Right atrium auricular region (tissue), 2 donors: ENCODE measurements at regions not wholly inside any gene's neighbourhood (a gene's known extent, or its start where the extent isn't known, plus 50 kb on each side); places are given as distances from the start of the nearest gene placed in this dataset.

ENCODE experiments used
- DNase-seq: peaks from one replicate; pipeline ENCODE4 v3.0.0-alpha.2; 2019; ENCODE audit warnings: low spot score
- H3K27ac ChIP-seq, 2 donors: fragments of 200-600 bp; sonication (generic); 1 replicate in 1 of 2; 2 replicates in 1 of 2; pipeline ENCODE4 v1.5.1; 2016 to 2019
- H3K27me3 ChIP-seq, 2 donors: fragments of 200-600 bp; sonication (generic); one replicate each; pipeline versions ENCODE4 v1.5.1 to v1.6.0; 2017 to 2019
- H3K36me3 ChIP-seq: fragments of 200-600 bp; sonication (generic); one replicate; pipeline ENCODE4 v1.5.1; 2016
- H3K4me1 ChIP-seq, 2 donors: fragments of 200-600 bp; sonication (generic); one replicate each; pipeline versions ENCODE4 v1.5.1 to v1.6.0; 2017 to 2019
- H3K4me3 ChIP-seq, 2 donors: fragments of 200-600 bp; sonication (generic); 1 replicate in 1 of 2; 2 replicates in 1 of 2; pipeline ENCODE4 v1.5.1; 2017 to 2019; ENCODE audit warnings: mild to moderate bottlenecking in 1 of 2, moderate library complexity in 1 of 2
- H3K9me3 ChIP-seq, 2 donors: fragments of 200-600 bp; sonication (generic); one replicate each; pipeline ENCODE4 v1.5.1; 2019
- TF ChIP-seq, protein P1 (sequence below), 2 donors: fragments of 200-600 bp; sonication (generic); IDR thresholded peaks; one replicate each; pipeline ENCODE4 v1.5.1; 2019; ENCODE audit warnings: antibody characterized with exemption in 2 of 2

DNA sequence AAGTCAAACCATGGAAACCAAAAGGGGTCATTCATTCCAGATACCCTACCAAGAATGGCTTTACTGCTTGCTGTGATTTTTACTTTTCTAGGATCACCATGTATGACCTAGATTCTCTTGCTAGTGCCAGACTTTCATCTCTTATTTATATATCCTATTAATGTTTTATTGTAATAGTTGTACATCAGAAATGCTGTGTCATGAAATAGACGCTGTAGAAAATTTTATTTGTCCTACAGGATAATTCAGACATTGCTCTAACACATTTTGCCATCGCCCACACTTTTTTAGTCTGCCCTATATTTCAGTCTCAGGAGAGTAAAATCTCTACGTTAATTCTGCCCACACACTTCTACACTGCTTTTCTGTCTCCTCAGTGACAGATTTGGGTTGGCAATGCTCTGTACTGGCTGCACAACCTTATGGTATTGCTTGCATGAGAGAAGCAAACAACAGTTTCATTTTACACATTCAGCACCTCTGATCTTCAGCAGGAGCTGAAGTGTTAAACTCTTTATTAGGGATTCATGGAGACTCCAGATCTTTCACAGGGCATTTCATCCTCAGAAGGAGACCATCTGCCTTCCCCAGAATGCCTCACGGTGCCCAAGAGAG lies 871.8 kb upstream of the CHAC2 start:
- no peaks in the 10 kb centered on the region for H3K27me3 ChIP-seq
- H3K4me1 ChIP-seq, result no peaks in the 10 kb centered on the region
- no peak for DNase-seq
- H3K36me3 ChIP-seq, result no peaks in the 10 kb centered on the region
- H3K27ac ChIP-seq, result no peak overlapping the region
- H3K4me3 ChIP-seq, result no peak overlapping the region
- H3K9me3 ChIP-seq, result peaks cover 0 to 21% of the 10 kb centered on the region in 2 donors
- TF ChIP-seq, protein P1, sequence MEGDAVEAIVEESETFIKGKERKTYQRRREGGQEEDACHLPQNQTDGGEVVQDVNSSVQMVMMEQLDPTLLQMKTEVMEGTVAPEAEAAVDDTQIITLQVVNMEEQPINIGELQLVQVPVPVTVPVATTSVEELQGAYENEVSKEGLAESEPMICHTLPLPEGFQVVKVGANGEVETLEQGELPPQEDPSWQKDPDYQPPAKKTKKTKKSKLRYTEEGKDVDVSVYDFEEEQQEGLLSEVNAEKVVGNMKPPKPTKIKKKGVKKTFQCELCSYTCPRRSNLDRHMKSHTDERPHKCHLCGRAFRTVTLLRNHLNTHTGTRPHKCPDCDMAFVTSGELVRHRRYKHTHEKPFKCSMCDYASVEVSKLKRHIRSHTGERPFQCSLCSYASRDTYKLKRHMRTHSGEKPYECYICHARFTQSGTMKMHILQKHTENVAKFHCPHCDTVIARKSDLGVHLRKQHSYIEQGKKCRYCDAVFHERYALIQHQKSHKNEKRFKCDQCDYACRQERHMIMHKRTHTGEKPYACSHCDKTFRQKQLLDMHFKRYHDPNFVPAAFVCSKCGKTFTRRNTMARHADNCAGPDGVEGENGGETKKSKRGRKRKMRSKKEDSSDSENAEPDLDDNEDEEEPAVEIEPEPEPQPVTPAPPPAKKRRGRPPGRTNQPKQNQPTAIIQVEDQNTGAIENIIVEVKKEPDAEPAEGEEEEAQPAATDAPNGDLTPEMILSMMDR (IDR thresholded peaks at IDR 0.05), result no peak

DNA sequence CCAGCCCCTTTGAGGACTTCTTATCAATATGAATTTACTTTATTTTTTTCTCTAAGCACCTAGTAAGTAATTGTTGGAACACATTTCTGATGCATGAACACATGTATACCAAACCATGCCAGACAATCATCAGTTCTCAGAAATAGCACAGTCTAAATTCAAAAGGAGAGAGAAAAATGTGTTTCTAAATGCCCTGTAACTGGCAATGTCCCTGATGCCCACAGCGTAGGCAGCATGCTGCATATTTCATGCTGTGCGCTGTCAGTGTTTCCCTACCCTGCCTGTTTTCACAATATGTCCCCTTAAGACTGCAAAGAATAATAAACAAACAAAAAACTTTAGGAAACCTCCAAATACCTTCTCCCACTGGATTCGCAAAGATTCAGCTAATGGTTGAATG lies 881.0 kb upstream of the CHAC2 start:
- Histone ChIP-seq H3K36me3 (no peaks in the 10 kb centered on the region), H3K27me3 (no peaks in the 10 kb centered on the region), H3K4me1 (no peaks in the 10 kb centered on the region), H3K27ac (no peak overlapping the region), H3K9me3 (peaks cover 0 to under 1% of the 10 kb centered on the region in 2 donors), H3K4me3 (no peak overlapping the region)
- DNase-seq, result no peak
- TF ChIP-seq, protein P1 (IDR thresholded peaks at IDR 0.05), result no peak

DNA sequence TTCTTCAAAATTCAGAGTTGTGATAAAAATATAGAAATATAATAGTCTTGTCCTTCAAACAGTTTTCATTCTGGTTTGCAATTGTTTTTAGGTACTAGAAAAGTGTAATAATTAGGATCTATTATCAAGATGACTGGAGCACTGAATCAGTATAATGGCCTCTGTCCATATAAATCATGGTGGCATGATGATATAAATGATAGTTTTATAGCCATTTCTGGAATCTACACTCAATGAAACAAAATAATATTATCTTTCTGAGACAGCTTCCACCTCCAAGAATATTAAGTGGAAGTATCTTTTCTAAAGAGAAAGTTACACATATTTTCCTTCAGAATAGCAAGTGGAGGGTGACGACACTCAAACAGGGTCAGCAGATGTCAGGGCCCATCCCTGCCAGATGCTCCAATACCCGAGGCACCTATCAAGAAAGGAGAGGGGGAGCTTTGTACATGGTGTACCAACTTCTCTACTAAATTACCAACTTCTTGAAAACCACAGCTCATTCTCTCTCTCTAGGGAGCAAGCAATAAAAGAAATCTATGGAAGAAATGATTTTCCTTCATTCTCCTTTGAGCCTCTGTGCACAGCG lies 882.7 kb upstream of the CHAC2 start:
- Histone ChIP-seq H3K27ac (no peak overlapping the region), H3K27me3 (no peaks in the 10 kb centered on the region), H3K4me1 (no peaks in the 10 kb centered on the region), H3K4me3 (no peak overlapping the region), H3K9me3 (no peaks in the 10 kb centered on the region), H3K36me3 (no peaks in the 10 kb centered on the region)
- TF ChIP-seq, protein P1 (IDR thresholded peaks at IDR 0.05), result no peak
- DNase-seq, result no peak

DNA sequence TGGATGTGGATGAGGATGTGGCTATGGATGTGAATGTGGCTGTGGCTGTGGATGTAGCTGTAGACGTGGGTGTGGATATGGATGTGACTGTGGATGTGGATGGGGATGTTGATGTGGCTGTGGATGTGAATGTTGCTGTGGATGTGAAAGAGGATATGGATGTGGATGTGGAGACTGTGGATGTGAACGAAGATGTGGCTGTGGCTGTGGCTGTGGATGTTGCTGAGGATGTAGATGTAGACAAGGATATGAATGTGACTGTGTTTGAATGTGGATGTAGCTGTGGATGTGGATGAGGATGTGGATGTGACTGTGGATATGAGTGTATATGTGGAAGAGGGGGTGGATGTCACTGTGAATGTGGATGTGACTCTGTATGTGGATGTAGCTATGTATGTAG lies 884.6 kb upstream of the CHAC2 start:
- Histone ChIP-seq H3K36me3 (no peaks in the 10 kb centered on the region), H3K27me3 (no peaks in the 10 kb centered on the region), H3K4me3 (no peak overlapping the region), H3K4me1 (no peaks in the 10 kb centered on the region), H3K27ac (no peak overlapping the region), H3K9me3 (no peaks in the 10 kb centered on the region)
- DNase-seq, result no peak
- TF ChIP-seq, protein P1 (IDR thresholded peaks at IDR 0.05), result no peak

DNA sequence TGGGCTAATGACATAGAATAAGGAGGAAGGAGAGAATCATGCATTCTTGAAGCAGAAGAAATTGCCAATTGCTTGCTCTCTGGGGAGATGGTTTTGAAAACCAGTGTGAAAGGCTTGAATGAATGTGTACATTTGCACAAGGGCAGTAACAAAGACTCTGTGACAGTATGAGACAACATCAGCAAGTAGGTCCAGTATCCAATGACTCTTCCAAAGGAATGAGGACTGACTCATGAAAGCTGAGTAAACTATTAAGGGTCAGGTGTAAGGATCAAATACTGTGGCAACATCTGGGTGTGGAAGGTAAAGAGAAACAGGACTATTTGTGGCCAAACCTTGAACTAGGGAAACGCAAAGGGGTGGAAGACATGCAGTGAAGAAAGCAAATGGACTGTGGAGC lies 886.0 kb upstream of the CHAC2 start:
- no peak overlapping the region for H3K4me3 ChIP-seq

More for the DNA sequence above, 886.0 kb upstream of the CHAC2 start:
- H3K36me3 ChIP-seq, result no peaks in the 10 kb centered on the region
- H3K27me3 ChIP-seq, result no peaks in the 10 kb centered on the region
- H3K9me3 ChIP-seq, result no peaks in the 10 kb centered on the region
- H3K27ac ChIP-seq, result no peak overlapping the region
- TF ChIP-seq, protein P1 (IDR thresholded peaks at IDR 0.05), result no peak
- H3K4me1 ChIP-seq, result no peaks in the 10 kb centered on the region
- DNase-seq, result no peak
